ENCODE measurements at regions not wholly inside any gene's neighbourhood (a gene's known extent, or its start where the extent isn't known, plus 50 kb on each side); places are given as distances from the start of the nearest gene placed in this dataset.

DNA sequence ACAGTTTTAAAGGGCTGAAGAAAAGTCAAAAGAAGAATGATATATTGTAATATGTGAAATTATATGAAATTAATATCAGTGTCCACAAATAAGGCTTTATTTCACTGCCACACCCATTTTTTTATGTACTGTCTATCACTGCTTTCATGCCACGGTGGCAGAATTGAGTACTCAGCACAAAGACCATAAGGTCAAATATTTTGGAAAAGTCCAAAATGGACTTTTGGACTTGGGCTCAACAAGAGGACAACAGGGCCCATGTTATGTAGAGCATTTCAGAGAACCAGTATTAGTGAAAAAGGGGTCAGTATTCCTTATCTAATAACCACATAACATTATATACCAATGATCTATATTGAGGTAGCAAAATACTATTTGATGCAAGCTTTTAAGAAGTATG is 427.2 kb downstream of the EPHA4 start:
- no peak for TF ChIP-seq CTCF (IDR thresholded peaks at IDR 0.05; ENCODE audit: control extremely low read depth, extremely low read depth)
- no peaks in the 10 kb centered on the region for H3K4me1 ChIP-seq (ENCODE audit: control insufficient read depth in 5 of 5, insufficient read depth in 5 of 5, low read length in 5 of 5)
- no peak overlapping the region for H3K4me3 ChIP-seq
- H3K27ac ChIP-seq (ENCODE audit: low read depth in 1 of 2, low read length in 1 of 2), result no peak overlapping the region
- DNase-seq, result no peak
- 67 to 83% methylated on average over 1 of the region's 1 CpG for WGBS, 2 donors
- peaks cover 0 to 2% (median 0%) of the 10 kb centered on the region in 4 donors for H3K9me3 ChIP-seq (ENCODE audit: control insufficient read depth in 4 of 4, insufficient read depth in 3 of 4, low read length in 3 of 4)
- H3K9ac ChIP-seq (ENCODE audit: insufficient read depth in 1 of 2, low read length in 2 of 2), result no peak overlapping the region
- H3K36me3 ChIP-seq (ENCODE audit: control insufficient read depth in 4 of 4, insufficient read depth in 4 of 4, low read length in 4 of 4), result no peaks in the 10 kb centered on the region
- H3K27me3 ChIP-seq (ENCODE audit: control insufficient read depth in 3 of 3, insufficient read depth in 3 of 3, low read length in 2 of 3), result no peaks in the 10 kb centered on the region
- ATAC-seq (ENCODE audit: insufficient read depth, low FRiP score), result no peak

- no peak overlapping the region for H3K27ac ChIP-seq (ENCODE audit: low read depth in 1 of 2, low read length in 1 of 2)
- H3K36me3 ChIP-seq (ENCODE audit: control insufficient read depth in 4 of 4, insufficient read depth in 4 of 4, low read length in 4 of 4), result no peaks in the 10 kb centered on the region
- peaks cover 0 to 2% (median 0%) of the 10 kb centered on the region in 4 donors for H3K9me3 ChIP-seq (ENCODE audit: control insufficient read depth in 4 of 4, insufficient read depth in 3 of 4, low read length in 3 of 4)
- ATAC-seq (ENCODE audit: insufficient read depth, low FRiP score) (no peak), DNase-seq (no peak)
- no peak overlapping the region for H3K4me3 ChIP-seq
- 85 to 92% methylated on average over 1 of the region's 1 CpG for WGBS, 2 donors
- no peak overlapping the region for H3K9ac ChIP-seq (ENCODE audit: insufficient read depth in 1 of 2, low read length in 2 of 2)
- no peaks in the 10 kb centered on the region for H3K27me3 ChIP-seq (ENCODE audit: control insufficient read depth in 3 of 3, insufficient read depth in 3 of 3, low read length in 2 of 3)
- no peak for TF ChIP-seq CTCF (IDR thresholded peaks at IDR 0.05; ENCODE audit: control extremely low read depth, extremely low read depth)
- H3K4me1 ChIP-seq (ENCODE audit: control insufficient read depth in 5 of 5, insufficient read depth in 5 of 5, low read length in 5 of 5), result no peaks in the 10 kb centered on the region
These were observed 426.7 kb downstream of the EPHA4 start for GRCh38 chr2:221145396-221145795.

GRCh38 chr2:221153226-221153625 is 418.9 kb downstream of the EPHA4 start:
- H3K36me3 ChIP-seq (ENCODE audit: control insufficient read depth in 4 of 4, insufficient read depth in 4 of 4, low read length in 4 of 4), result no peaks in the 10 kb centered on the region
- ATAC-seq (ENCODE audit: insufficient read depth, low FRiP score), result no peak
- no peak overlapping the region for H3K4me3 ChIP-seq
- WGBS, 2 donors, result 56 to 67% methylated on average over 3 of the region's 3 CpGs
- H3K9me3 ChIP-seq (ENCODE audit: control insufficient read depth in 4 of 4, insufficient read depth in 3 of 4, low read length in 3 of 4), result no peaks in the 10 kb centered on the region
- H3K9ac ChIP-seq (ENCODE audit: insufficient read depth in 1 of 2, low read length in 2 of 2), result no peak overlapping the region
- H3K4me1 ChIP-seq (ENCODE audit: control insufficient read depth in 5 of 5, insufficient read depth in 5 of 5, low read length in 5 of 5), result peaks cover 0 to 23% (median 0%) of the 10 kb centered on the region in 5 donors
- no peak overlapping the region for H3K27ac ChIP-seq (ENCODE audit: low read depth in 1 of 2, low read length in 1 of 2)
- no peak for TF ChIP-seq CTCF (IDR thresholded peaks at IDR 0.05; ENCODE audit: control extremely low read depth, extremely low read depth)
- H3K27me3 ChIP-seq (ENCODE audit: control insufficient read depth in 3 of 3, insufficient read depth in 3 of 3, low read length in 2 of 3), result no peaks in the 10 kb centered on the region
- DNase-seq, result peak; percentile 17 to 73 (median 47)

GRCh38 chr2:221154176-221154575 is 417.9 kb downstream of the EPHA4 start:
- H3K4me1 ChIP-seq (ENCODE audit: control insufficient read depth in 5 of 5, insufficient read depth in 5 of 5, low read length in 5 of 5), result peaks cover 0 to 23% (median 0%) of the 10 kb centered on the region in 5 donors
- H3K27ac ChIP-seq (ENCODE audit: low read depth in 1 of 2, low read length in 1 of 2), result no peak overlapping the region
- H3K9me3 ChIP-seq (ENCODE audit: control insufficient read depth in 4 of 4, insufficient read depth in 3 of 4, low read length in 3 of 4), result no peaks in the 10 kb centered on the region
- no peaks in the 10 kb centered on the region for H3K36me3 ChIP-seq (ENCODE audit: control insufficient read depth in 4 of 4, insufficient read depth in 4 of 4, low read length in 4 of 4)
- ATAC-seq (ENCODE audit: insufficient read depth, low FRiP score), result no peak
- no peak for TF ChIP-seq CTCF (IDR thresholded peaks at IDR 0.05; ENCODE audit: control extremely low read depth, extremely low read depth)
- no peaks in the 10 kb centered on the region for H3K27me3 ChIP-seq (ENCODE audit: control insufficient read depth in 3 of 3, insufficient read depth in 3 of 3, low read length in 2 of 3)
- no peak overlapping the region for H3K9ac ChIP-seq (ENCODE audit: insufficient read depth in 1 of 2, low read length in 2 of 2)
- 91 to 92% methylated on average over 7 of the region's 7 CpGs for WGBS, 2 donors
- H3K4me3 ChIP-seq, result no peak overlapping the region
- no peak for DNase-seq

Measured in lung (tissue), 11 donors.